HG03342 (cell line): ENCODE measurements at regions not wholly inside any gene's neighbourhood (a gene's known extent, or its start where the extent isn't known, plus 50 kb on each side); places are given as distances from the start of the nearest gene placed in this dataset.
"Not testable (repeated sequence)": the region's sequence is repeated elsewhere in the genome, so short reads cannot be mapped to it uniquely, and the experiment has no call there.

Experiments
- ATAC-seq: cut with Tn5 transposase; IDR thresholded peaks from one replicate; pipeline ENCODE4 v1.9.1; 2021; ENCODE audit warnings: mild to moderate bottlenecking, moderate library complexity; ENCODE audit not compliant: unreplicated experiment

GRCh38 chr14:23895053-23895419, 58.5 kb upstream of the DHRS4 start:
- no peak for ATAC-seq

- no peak for ATAC-seq
Measured at GRCh38 chr14:23895480-23895879, 58.1 kb upstream of the DHRS4 start.

GRCh38 chr14:23896609-23897153, 56.9 kb upstream of the DHRS4 start:
- ATAC-seq, result no peak

- ATAC-seq, result not testable (repeated sequence)
Measured at GRCh38 chr14:23897291-23897690, 56.3 kb upstream of the DHRS4 start.

- ATAC-seq, result not testable (repeated sequence)
Measured at GRCh38 chr14:23898359-23898758, 55.2 kb upstream of the DHRS4 start.

- ATAC-seq, result no peak
Measured at GRCh38 chr14:23899788-23900187, 53.8 kb upstream of the DHRS4 start.

- ATAC-seq, result no peak
Measured at GRCh38 chr14:23903442-23903841, 50.1 kb upstream of the DHRS4 start.
